Astrocyte of the cerebellum (primary cell): ENCODE measurements at regions not wholly inside any gene's neighbourhood (a gene's known extent, or its start where the extent isn't known, plus 50 kb on each side); places are given as distances from the start of the nearest gene placed in this dataset.

Experiments used
- DNase-seq: peaks from one replicate; pipeline ENCODE4 v3.0.0-alpha.2; 2011; ENCODE audit warnings: low read depth
- H3K4me3 ChIP-seq: 2 replicates; pipeline ENCODE4 v1.5.1; 2011; ENCODE audit warnings: mild to moderate bottlenecking, low read depth, low read length, moderate library complexity
- in situ Hi-C: cut with HindIII; loops from 2 replicates; pipeline ENCODE4 v1.10.0; 2017; ENCODE audit warnings: low sequenced_read_pairs
- TF ChIP-seq, protein P1 (sequence below): IDR thresholded peaks from 2 replicates; pipeline ENCODE4 v1.5.1; 2012; ENCODE audit warnings: low read length, low read depth, moderate library complexity, mild to moderate bottlenecking; ENCODE audit errors: missing control alignments

DNA sequence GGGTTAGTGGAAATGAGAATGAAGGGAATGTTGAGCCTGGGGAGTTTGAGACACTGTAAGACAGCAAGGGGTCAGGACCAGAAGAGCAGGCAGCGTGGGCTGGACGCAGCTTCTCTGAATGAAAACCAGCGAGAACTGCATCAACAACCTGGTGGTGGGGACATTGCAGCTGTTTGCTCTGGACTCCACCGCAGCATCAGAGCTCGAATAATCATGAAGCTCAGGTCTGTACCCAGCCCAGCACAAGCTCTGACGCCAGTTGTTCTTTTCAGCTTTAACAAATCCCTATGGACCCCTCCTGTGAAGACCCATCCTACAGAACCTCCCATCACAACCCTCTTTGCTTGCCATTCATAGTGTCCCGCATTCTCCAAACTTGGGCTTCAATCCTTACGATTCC lies 106.8 kb upstream of the PNPLA4 start:
- no peak overlapping the region for H3K4me3 ChIP-seq
- DNase-seq = no peak
- TF ChIP-seq, protein P1, sequence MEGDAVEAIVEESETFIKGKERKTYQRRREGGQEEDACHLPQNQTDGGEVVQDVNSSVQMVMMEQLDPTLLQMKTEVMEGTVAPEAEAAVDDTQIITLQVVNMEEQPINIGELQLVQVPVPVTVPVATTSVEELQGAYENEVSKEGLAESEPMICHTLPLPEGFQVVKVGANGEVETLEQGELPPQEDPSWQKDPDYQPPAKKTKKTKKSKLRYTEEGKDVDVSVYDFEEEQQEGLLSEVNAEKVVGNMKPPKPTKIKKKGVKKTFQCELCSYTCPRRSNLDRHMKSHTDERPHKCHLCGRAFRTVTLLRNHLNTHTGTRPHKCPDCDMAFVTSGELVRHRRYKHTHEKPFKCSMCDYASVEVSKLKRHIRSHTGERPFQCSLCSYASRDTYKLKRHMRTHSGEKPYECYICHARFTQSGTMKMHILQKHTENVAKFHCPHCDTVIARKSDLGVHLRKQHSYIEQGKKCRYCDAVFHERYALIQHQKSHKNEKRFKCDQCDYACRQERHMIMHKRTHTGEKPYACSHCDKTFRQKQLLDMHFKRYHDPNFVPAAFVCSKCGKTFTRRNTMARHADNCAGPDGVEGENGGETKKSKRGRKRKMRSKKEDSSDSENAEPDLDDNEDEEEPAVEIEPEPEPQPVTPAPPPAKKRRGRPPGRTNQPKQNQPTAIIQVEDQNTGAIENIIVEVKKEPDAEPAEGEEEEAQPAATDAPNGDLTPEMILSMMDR = no peak
- in situ Hi-C loops = no loop called here

DNA sequence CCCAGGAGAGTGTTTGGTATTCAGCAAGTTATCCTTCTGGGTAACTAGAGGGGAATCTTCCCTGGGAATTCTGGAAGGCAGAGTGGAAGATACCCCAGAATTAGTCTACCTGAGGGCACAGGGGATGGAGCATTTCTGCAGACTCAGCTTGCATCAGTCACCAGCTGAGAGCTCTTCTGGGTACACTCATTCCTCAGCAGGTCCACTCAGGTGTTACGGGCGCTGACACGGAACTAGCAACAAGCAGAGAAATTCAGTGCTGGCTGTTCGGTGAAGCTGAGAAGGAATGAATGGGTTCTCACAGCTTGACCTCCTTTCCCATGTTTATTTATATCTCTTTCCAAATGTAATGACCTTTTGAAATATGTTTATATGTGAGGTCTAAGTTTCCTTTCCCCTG lies 106.0 kb upstream of the PNPLA4 start:
- in situ Hi-C loops = no loop called here
- no peak overlapping the region for H3K4me3 ChIP-seq
- TF ChIP-seq, protein P1 = no peak
- no peak for DNase-seq

DNA sequence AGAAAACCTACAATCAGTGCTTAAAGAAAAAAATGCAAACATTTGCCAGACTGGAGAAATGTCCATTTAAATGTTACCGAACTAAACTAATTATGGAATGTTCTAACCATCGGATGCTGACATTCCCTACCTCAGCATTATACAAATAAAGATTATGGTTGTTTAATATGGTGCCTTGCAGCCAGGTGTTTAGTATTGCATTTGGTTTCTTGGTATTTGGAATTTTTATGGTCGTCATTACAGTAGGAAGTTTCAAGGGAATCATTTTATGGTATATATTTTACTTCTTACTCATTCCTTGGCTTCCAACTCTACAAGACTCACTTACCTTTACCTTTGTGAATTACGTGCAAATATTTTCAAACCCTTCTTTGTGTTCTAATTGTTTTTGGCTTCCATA lies 103.1 kb upstream of the PNPLA4 start:
- H3K4me3 ChIP-seq = no peak overlapping the region
- TF ChIP-seq, protein P1 = no peak
- in situ Hi-C loops = no loop called here
- no peak for DNase-seq

DNA sequence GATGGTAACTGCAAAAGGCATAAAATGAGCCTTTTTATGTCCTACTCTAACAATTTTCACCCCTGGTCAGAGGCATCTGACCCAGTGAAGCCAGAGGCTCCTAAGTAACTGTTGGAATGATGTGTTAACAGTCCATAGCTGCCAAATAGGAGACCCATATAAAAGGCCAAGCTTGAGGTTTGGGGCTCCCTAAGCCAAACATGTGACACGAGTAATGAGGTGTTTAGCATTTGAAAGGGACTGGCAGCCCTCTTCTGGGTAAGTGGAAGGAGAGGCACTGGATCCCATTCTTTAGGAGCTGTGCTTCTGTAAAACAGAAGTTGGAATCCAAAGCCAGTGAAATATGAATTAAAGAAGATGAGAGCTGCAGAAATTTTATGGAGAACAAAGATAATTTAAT lies 100.6 kb upstream of the PNPLA4 start:
- no peak overlapping the region for H3K4me3 ChIP-seq
- in situ Hi-C loops = no loop called here
- TF ChIP-seq, protein P1 = no peak
- DNase-seq = no peak

DNA sequence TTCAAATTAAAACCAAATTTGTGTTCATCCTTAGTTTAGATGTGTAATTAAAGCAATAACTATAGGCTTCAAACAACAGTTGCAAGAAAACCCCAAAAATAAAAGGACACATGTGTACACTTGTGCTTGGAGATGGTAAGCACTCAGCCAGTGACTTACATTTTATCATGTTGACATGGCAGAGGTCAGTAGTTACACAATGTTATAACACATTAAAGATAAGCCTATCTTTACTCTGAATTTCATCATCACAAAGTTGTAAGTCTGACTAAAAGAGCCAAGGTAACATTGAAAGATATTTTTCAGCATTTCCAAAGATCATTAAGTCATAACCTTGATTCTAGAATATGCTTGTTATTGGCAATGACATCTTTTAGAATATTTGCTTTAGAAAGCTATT lies 98.5 kb upstream of the PNPLA4 start:
- TF ChIP-seq, protein P1 = no peak
- DNase-seq = no peak
- in situ Hi-C loops = no loop called here
- H3K4me3 ChIP-seq = no peak overlapping the region

DNA sequence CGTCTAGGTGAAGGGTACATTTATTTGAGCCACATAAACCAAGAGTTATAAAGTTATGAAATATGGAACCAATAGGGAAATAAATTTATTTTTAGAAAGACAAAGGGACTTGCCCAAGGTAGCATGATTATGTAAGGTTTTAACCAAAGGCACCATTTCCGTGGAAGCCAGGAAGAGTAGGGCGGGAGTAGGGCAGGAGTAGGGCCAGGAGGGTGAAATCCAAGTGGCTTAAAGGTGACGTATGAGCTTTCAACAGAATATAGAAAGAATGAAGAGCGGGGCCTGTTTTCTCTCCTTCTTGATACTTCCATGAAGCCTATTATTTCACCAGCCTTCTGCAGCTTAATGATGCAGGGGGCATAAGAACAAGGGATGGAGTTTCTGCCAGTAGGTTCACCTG lies 91.7 kb upstream of the PNPLA4 start:
- in situ Hi-C loops = no loop called here
- no peak for DNase-seq
- TF ChIP-seq, protein P1 = no peak
- H3K4me3 ChIP-seq = no peak overlapping the region

DNA sequence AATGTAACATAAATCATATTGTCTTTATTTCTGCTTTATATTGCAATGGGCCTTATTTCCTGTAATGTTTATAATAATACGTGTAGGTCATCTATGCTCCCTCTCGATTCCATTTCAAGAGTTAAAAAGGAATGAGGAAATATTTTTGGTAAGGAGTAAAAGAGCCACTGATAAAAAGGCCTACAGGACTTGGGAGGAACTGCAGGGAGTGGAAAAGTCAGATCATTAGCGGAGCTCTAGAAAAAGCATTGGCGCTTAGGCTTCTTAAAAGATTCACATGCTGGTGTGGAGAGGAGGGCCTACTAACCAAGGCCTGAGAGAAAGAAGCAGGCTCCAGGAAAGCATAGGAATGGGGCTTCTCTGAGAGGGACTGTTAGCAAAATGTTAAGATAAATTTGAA lies 82.9 kb upstream of the PNPLA4 start:
- no peak for DNase-seq
- TF ChIP-seq, protein P1 = no peak
- in situ Hi-C loops = no loop called here
- H3K4me3 ChIP-seq = no peak overlapping the region
